HG02885 (cell line): ENCODE measurements at regions not wholly inside any gene's neighbourhood (a gene's known extent, or its start where the extent isn't known, plus 50 kb on each side); places are given as distances from the start of the nearest gene placed in this dataset.

Experiments used
- ATAC-seq: cut with Tn5 transposase; IDR thresholded peaks from one replicate; pipeline ENCODE4 v1.9.1; 2021; ENCODE audit warnings: mild to moderate bottlenecking; ENCODE audit not compliant: unreplicated experiment, poor library complexity

- ATAC-seq: no peak
Measured at GRCh38 chr2:120659275-120659977, 76.2 kb upstream of the GLI2 start.

GRCh38 chr2:120660056-120660694 is 75.5 kb upstream of the GLI2 start:
- ATAC-seq: no peak

- ATAC-seq: no peak
Measured at GRCh38 chr2:120660771-120661459, 74.8 kb upstream of the GLI2 start.

DNA sequence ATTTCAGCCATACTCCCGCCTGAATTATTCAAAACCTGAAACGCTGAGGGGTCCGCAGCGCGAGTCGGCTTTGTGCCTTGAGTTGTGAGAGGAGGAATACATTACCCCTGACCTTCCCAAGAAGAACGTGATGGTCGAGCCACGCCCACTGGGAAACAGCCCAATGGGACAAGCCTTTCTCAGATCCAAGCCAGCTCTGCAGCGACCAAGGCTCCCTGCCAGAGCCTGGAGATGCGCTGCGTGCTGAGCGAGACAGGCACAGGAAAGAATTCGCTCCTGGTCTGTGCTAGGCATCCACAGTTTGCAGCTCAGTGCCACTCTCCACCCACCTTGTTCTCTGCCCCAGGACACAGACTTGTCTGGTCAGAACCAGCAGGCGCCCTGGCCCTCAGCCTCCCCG is 74.1 kb upstream of the GLI2 start:
- no peak for ATAC-seq

GRCh38 chr2:120662046-120662445 is 73.6 kb upstream of the GLI2 start:
- ATAC-seq: no peak

DNA sequence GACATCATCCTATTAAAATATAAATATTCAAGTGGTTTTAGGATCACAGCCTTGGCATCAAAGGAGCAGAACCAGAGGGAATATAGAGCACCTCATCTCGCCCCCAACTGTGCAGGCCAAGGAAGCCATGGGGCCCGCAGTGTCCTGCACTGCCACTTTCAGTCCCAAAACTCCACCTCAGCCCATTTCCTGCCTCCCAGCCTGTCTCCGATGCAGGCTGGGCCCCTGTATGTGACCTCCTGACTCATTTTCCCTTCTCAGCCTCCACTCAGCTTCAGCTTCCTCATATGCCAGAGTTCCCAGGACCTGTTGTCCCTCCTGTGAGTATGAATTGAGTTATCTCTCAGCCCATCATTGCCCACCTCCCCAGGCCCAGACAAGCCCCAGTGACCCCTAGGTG is 72.9 kb upstream of the GLI2 start:
- no peak for ATAC-seq

GRCh38 chr2:120666433-120666832 is 69.2 kb upstream of the GLI2 start:
- no peak for ATAC-seq

- ATAC-seq: no peak
Measured at GRCh38 chr2:120667981-120668380, 67.7 kb upstream of the GLI2 start.

DNA sequence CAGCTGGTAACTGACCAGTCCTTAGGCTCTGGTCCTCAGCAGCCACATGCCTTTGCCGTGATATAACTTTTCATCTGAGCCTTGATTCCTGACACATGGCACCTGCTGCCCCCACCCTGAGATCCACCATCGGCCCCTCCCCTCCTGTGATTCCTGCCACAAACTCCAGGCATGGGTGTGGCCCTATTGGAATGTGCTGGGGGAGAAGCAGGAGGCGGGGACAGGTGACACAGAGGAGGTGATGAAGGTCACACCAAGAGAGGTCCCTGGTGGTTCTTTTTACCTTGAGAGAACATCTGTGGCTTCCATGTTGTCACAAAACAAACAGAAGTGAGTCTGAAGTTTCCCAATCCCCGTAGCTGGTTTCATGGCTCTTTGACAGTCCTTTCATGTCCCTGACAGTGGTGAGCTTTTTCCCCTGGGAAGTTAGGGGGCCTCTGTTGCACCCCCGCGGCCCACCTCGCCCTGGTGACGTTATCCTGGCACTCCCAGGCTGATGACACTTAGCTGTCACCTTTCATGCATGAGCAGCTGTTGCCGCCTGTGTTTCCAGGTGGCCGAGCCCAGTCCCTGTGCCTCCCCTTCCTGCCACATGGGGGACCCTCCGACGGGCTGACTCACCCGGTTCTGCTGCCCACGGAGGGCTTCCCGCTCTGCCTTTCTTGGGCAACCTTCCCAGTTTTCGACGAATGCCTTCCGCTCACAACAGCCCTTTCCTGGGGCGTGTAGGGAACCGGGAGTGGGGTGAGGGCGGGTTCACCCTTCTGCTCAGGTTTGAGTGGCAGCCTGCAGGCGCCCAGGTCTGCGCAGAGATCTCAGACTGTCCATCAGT is 66.3 kb upstream of the GLI2 start:
- no peak for ATAC-seq

DNA sequence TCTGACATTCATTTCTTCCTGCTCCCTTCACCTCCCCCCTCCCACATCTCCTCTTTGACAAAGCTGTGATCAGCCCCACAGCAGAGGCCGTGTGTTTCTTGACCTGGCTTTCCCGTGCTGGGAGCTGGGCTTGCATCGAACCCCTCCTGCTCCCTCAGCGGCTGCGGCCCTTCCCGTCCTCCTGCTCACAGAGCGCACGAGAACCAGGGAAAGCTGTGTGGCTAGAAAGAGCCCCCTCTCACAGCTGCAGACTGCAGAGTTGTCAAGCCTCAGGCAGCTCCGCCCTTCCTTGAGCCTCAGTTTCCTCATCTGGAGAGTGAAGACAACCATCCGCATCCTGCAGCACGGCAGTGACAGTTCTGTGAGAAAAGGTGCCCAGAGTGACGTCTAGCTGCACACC is 65.7 kb upstream of the GLI2 start:
- ATAC-seq: no peak

DNA sequence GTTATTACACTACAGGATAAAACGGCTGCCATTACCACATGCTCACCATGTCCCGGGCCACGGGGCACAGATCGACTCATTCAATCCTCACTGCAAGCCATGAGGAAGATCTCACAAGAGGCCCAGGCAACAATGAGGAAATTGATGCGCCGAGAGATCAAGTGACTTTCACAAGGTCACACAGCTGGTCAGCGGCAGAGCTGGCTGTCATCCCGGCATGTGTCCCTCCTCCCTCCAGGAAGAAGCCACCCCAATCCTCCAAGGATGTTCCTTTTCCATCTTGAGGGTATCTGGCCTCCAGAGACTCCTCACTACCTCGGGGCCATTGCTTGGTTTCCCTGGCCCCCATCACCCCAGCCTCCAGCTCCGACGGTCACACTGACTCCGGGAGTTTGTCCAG is 65.3 kb upstream of the GLI2 start:
- no peak for ATAC-seq

DNA sequence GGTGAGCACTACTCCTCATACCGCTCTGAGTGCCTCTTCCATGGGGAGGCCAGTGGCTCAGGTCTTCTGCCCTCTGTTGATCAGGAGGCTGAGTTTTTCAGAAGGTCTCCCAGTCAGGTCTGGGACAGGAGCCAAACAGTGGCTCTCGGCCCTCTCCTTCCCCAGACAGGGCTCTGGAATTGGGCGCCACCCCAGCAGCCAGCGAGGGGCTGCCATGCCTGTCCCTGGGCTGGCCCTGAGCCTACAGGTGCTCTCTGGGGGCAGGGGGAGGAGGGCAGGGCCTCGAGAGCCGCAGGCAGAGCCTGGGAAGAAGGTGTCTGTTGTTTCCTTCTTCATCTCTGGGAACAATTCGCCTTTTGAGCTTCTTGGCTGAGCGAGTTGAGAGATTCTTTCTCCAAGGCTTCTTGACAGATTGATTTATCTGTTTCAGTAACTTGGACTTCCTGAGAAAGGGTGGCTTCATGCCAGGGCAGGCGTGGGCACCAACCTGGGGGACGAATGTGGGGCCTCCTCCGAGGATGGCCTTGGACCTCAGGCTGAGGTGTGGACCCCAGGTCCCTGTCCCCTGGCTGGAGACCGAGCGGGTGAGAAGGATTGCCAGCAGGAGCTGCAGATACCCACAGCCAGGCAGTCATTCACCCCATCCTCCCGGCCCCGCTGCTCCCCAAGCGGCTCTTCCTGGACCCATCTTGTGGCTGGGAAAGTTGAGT is 64.7 kb upstream of the GLI2 start:
- no peak for ATAC-seq

DNA sequence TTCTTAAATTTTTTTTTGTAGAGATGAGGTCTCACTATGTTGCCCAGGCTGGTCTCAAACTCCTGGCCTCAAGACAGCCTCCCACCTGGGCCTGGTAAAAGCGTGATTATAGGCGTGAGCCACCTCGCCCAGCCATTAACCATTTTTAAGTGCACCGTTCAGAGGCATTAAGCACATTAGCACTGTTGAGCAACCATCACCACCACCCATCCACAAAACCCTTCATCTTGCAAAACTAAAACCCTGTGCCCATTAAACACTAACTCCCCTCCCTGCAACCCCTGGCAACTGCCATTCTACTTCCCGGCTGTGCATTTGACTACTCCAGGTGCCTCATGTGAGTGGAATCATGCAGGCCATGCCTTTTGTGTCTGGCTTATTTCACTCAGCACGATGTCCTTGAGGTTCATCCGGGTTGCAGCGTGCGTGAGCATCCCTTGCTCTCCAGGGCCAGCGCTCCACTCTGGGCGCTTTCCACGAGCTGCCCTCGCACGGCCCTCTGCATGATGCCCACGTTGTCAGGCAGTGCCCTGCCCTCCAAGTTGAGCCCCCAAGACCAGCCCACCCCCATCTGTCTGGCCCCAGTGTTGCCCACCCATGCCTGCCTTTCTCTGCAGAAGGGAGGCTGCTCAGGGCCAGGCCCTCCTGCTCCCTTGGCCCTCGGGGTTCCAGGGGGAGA is 63.0 kb upstream of the GLI2 start:
- ATAC-seq: no peak

- no peak for ATAC-seq
Measured at GRCh38 chr2:120673205-120673550, 62.5 kb upstream of the GLI2 start.

DNA sequence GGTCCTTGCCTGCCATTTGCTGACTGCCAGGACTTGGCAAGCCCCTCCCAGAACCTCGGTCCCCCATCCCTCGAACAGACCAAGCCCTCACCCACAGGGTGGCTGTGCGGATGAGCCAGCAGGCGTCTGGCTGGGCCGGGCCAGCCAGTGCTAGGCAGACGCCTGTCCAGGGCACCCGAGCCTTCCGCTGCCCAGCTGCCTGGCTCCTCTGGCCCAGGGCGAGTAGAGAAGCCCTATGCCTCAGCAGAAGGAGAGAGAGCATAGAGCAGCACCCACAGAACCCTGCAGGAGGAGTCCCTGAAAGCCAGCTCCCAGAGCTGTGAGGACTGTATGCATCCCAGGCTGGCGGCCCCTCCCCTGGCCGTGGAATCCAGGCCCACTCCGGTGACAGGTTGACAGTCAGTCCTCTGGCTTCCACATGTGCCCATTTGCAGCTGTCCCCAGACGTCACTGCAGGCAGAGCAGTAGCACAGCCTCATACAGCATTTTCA is 62.1 kb upstream of the GLI2 start:
- ATAC-seq: no peak

DNA sequence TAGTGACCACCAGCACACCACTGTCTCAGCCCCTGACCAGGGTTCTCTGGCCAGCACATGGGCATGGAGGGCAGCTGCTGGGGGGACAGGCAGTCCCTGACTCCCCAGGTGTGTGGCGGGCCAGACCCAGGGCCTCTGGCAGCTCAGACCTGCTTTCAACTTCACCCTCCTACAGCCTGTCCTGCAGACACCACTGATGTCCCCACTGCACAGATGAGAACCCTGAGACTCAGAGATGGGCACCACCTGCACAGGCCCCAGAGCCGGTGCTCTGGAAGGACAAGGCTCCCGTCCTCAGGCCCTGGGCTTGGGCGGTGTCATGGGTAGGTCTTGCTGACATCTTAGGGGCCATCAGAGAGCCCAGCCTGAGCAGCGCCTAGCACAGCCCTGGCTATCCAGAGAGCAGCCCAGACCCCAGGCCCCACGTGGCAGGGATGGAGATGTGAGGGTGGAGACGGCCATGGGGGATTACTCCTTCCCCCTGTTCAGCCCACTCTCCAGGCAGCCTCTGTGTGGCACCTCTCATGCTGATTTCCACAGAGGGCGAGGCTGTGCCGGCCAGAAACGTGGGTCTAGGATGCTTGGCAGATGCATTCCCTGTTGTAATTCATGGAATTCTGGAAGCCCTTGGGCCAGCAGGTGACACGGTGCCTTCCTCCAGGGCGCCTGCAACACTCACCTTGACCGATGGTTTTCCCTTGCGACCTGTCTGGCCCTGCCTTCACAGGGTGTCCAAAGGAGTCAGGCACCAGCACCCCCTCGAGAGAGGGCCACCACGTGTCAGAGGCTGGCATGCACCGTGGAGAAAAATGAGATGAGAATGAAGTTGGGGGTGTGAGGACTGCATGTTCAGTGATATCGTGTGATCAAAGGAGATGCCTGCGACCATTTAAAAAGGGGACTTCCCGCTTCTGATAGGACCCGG is 61.2 kb upstream of the GLI2 start:
- no peak for ATAC-seq

- ATAC-seq: no peak
Measured at GRCh38 chr2:120675460-120676130, 60.1 kb upstream of the GLI2 start.

GRCh38 chr2:120677221-120677620 is 58.4 kb upstream of the GLI2 start:
- ATAC-seq: no peak
